Mesodermal cell (in vitro differentiated cells): ENCODE measurements at regions not wholly inside any gene's neighbourhood (a gene's known extent, or its start where the extent isn't known, plus 50 kb on each side); places are given as distances from the start of the nearest gene placed in this dataset.

Source experiments
- H3K27ac ChIP-seq: 2 replicates; pipeline ENCODE4 v1.7.0; 2013; ENCODE audit warnings: mild to moderate bottlenecking, low read depth, low read length, moderate library complexity; ENCODE audit not compliant: severe bottlenecking
- H3K36me3 ChIP-seq: 2 replicates; pipeline ENCODE4 v1.7.1; 2013; ENCODE audit warnings: mild to moderate bottlenecking, low read length, moderate library complexity; ENCODE audit not compliant: control insufficient read depth, insufficient read depth
- H3K4me1 ChIP-seq: one replicate; pipeline ENCODE4 v1.7.1; 2013; ENCODE audit warnings: mild to moderate bottlenecking, low read length; ENCODE audit not compliant: insufficient read depth, control insufficient read depth, poor library complexity, severe bottlenecking
- H3K4me3 ChIP-seq: 2 replicates; pipeline ENCODE4 v1.7.0; 2013; ENCODE audit warnings: low read length, control low read depth, mild to moderate bottlenecking; ENCODE audit not compliant: insufficient read depth, poor library complexity, severe bottlenecking; ENCODE audit errors: extremely low read depth
- H3K9me3 ChIP-seq: 2 replicates; pipeline ENCODE4 v1.7.1; 2013; ENCODE audit warnings: mild to moderate bottlenecking, low read length, moderate library complexity; ENCODE audit not compliant: control insufficient read depth
- WGBS, 2 experiments: methylation state at CpG; one replicate each; pipeline ENCODE4 v1.1.5; 2013; ENCODE audit warnings: missing lambda C conversion rate in 2 of 2; ENCODE audit not compliant: insufficient coverage in 2 of 2; 5-methylcytosine and 5-hydroxymethylcytosine counted together

DNA sequence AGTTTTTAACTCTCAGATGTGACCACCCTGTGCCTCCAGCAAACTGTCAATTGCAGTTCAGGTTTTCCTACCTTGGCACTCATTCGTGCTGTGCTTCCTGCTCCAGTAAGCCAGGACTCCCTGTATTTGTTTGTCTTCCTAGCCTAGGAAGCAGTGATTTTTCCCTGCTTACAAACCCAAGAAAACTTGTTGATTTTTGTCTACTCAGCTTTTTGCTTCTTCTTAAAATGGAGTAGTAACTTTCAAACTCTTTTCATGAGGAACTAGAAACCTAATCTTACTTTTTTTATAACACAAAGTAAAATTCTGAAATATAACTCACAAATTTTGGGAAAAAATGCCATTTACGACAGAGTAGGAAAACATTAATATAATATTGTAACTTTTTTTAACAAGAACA, 150.6 kb upstream of the TMEFF2 start:
- 91% methylated on average over 1 of the region's 2 CpGs for WGBS, 2 experiments
- no peaks in the 10 kb centered on the region for H3K4me1 ChIP-seq
- no peak overlapping the region for H3K4me3 ChIP-seq
- no peak overlapping the region for H3K27ac ChIP-seq
- H3K36me3 ChIP-seq = no peaks in the 10 kb centered on the region
- no peaks in the 10 kb centered on the region for H3K9me3 ChIP-seq

- 92 to 93% methylated on average over 2 to 3 of the region's 6 CpGs for WGBS, 2 experiments
- Histone ChIP-seq H3K36me3 (no peaks in the 10 kb centered on the region), H3K4me1 (no peaks in the 10 kb centered on the region), H3K4me3 (no peak overlapping the region), H3K27ac (no peak overlapping the region), H3K9me3 (no peaks in the 10 kb centered on the region)
These were observed 138.9 kb upstream of the TMEFF2 start for GRCh38 chr2:192333642-192334041.

DNA sequence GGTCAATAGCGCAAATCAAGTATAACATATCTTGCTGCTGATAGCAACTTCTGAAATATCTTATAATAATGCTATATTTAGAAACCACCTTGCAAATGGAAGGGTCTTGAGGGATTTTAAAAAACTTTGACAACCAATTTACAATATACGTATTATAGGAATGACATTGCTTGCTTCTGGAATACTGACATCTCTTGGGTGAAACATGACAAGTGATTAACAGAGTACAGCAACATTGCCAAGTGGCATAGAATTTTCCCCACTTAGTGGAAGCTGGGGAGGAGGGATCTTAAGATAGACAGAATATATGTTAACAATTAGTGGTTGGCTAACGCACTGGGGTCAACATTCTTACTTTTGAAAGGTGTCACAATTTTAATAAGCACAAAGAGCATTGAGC, 133.6 kb upstream of the TMEFF2 start:
- no CpG with 5 or more reads among the region's 3 CpGs for WGBS, 2 experiments
- Histone ChIP-seq H3K27ac (no peak overlapping the region), H3K9me3 (no peaks in the 10 kb centered on the region), H3K36me3 (no peaks in the 10 kb centered on the region), H3K4me3 (no peak overlapping the region), H3K4me1 (no peaks in the 10 kb centered on the region)

GRCh38 chr2:192327576-192327975, 132.8 kb upstream of the TMEFF2 start:
- no CpG with 5 or more reads among the region's 1 CpG for WGBS, 2 experiments
- Histone ChIP-seq H3K9me3 (no peaks in the 10 kb centered on the region), H3K36me3 (no peaks in the 10 kb centered on the region), H3K4me1 (no peaks in the 10 kb centered on the region), H3K27ac (no peak overlapping the region), H3K4me3 (no peak overlapping the region)

- 86% methylated on average over 1 of the region's 3 CpGs; no CpG with 5 or more reads in 1 of the 2 experiments for WGBS, 2 experiments
These were observed 120.8 kb upstream of the TMEFF2 start for GRCh38 chr2:192315543-192315942.

DNA sequence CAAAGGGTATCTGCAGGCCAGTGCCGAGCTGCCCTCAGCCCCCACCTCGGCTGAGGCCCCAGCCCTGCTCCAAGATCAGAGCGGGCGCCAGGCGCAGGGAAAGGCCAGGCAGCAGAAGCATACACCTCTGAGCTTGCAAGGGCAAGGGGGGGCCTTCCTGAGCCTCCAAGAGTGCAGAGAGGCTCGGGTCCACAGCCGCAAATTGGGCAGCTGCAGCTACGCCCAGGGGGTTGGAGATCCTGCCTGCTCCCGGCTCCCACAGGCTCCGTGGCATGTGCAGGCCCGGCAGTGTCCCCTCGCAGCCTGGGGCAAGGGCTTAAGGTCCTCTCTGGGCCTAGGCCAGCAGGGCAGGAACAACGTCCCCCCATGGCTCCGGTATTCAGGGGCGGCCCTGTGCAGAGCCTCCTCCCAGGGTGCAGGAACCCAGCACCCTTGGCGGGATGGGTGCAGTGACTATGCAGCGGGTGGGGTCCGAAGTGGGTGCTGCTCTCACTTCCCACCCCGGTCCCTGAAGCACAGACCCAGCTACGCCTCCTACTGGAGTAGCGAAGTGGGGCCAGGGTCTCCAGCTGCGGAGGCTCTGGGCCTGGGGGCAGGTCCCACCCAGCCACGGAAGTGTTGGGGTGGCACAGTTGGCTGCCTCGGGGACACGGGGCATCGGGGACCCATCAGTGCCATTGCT, 120.2 kb upstream of the TMEFF2 start:
- Histone ChIP-seq H3K27ac (no peak overlapping the region), H3K4me1 (no peaks in the 10 kb centered on the region), H3K9me3 (no peaks in the 10 kb centered on the region), H3K4me3 (no peak overlapping the region), H3K36me3 (no peaks in the 10 kb centered on the region)
- WGBS, 2 experiments = 87 to 94% methylated on average over 13 to 19 of the region's 26 CpGs

More at GRCh38 chr2:192315543-192315942, 120.8 kb upstream of the TMEFF2 start:
- Histone ChIP-seq H3K27ac (no peak overlapping the region), H3K4me3 (no peak overlapping the region), H3K9me3 (no peaks in the 10 kb centered on the region), H3K36me3 (no peaks in the 10 kb centered on the region), H3K4me1 (no peaks in the 10 kb centered on the region)

GRCh38 chr2:192313773-192314172, 119.0 kb upstream of the TMEFF2 start:
- WGBS, 2 experiments = 80 to 93% methylated on average over 3 to 6 of the region's 8 CpGs
- no peaks in the 10 kb centered on the region for H3K4me1 ChIP-seq
- H3K27ac ChIP-seq = no peak overlapping the region

GRCh38 chr2:192311701-192312460, 117.1 kb upstream of the TMEFF2 start:
- no CpG with 5 or more reads among the region's 2 CpGs for WGBS, 2 experiments
- H3K9me3 ChIP-seq = no peaks in the 10 kb centered on the region
- H3K4me3 ChIP-seq = no peak overlapping the region
- H3K27ac ChIP-seq = no peak overlapping the region
- no peaks in the 10 kb centered on the region for H3K4me1 ChIP-seq
- no peaks in the 10 kb centered on the region for H3K36me3 ChIP-seq

More at GRCh38 chr2:192313773-192314172, 119.0 kb upstream of the TMEFF2 start:
- H3K4me3 ChIP-seq = no peak overlapping the region
- no peaks in the 10 kb centered on the region for H3K36me3 ChIP-seq
- no peaks in the 10 kb centered on the region for H3K9me3 ChIP-seq

DNA sequence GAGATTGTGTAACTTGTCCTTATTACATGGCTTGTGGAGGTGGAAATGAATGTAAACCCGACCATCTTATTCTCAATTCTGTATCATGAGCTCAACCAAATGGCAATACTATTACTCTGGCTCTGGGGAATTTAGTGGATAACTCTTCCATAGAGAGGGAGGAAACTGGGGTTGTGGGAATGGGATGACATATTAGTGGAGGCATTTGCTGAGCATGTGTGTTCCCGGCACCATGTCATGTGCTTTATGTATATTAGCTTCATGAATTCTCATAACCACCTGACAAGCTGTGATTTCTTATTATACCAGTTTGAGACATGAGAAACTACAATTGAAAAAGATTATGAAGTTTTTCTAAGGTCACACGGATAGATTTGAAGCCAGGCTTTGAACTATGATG, 112.8 kb upstream of the TMEFF2 start:
- 88 to 100% methylated on average over 1 of the region's 3 CpGs for WGBS, 2 experiments
- Histone ChIP-seq H3K4me3 (no peak overlapping the region), H3K4me1 (no peaks in the 10 kb centered on the region), H3K9me3 (no peaks in the 10 kb centered on the region), H3K36me3 (no peaks in the 10 kb centered on the region), H3K27ac (no peak overlapping the region)

DNA sequence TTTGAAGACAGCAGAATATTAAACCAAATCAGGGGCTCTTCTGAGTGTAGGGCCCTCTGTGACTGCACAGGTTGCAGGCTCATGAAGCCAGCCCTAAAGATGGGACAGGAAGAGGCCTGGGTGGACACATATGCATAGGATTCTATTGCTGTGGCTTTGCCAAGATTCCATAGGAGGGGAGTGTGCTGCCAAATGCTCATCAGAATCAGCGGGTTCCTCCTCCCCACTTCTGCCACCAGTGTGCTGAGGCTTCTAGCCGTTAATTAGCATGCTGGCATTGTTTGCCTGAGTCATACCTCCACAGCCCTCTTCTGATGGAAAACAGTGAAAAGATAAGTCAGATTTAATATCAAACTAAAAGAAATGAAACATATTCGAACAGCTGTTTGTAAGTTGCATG, 103.9 kb upstream of the TMEFF2 start:
- no peaks in the 10 kb centered on the region for H3K36me3 ChIP-seq
- no peak overlapping the region for H3K27ac ChIP-seq
- H3K9me3 ChIP-seq = no peaks in the 10 kb centered on the region
- no peak overlapping the region for H3K4me3 ChIP-seq
- H3K4me1 ChIP-seq = no peaks in the 10 kb centered on the region
- 20 to 52% methylated on average over 1 to 2 of the region's 3 CpGs for WGBS, 2 experiments

- no CpG with 5 or more reads among the region's 2 CpGs for WGBS, 2 experiments
- H3K27ac ChIP-seq = no peak overlapping the region
- no peaks in the 10 kb centered on the region for H3K9me3 ChIP-seq
- H3K36me3 ChIP-seq = no peaks in the 10 kb centered on the region
- no peak overlapping the region for H3K4me3 ChIP-seq
- no peaks in the 10 kb centered on the region for H3K4me1 ChIP-seq
These were observed 97.7 kb upstream of the TMEFF2 start for GRCh38 chr2:192292478-192292877.
